Parathyroid adenoma (tissue), 2 donors: ENCODE measurements at regions not wholly inside any gene's neighbourhood (a gene's known extent, or its start where the extent isn't known, plus 50 kb on each side); places are given as distances from the start of the nearest gene placed in this dataset.

Experiments used
- H2AFZ ChIP-seq: fragments of 300-600 bp; sonication (generic); one replicate; pipeline ENCODE4 v1.7.0; 2017; ENCODE audit warnings: antibody characterized with exemption, mild to moderate bottlenecking
- H3K27ac ChIP-seq: fragments of 300-600 bp; sonication (generic); one replicate; pipeline ENCODE4 v1.7.0; 2017
- H3K27me3 ChIP-seq: fragments of 300-600 bp; sonication (generic); one replicate; pipeline ENCODE4 v1.7.0; 2017; ENCODE audit warnings: low read length; ENCODE audit not compliant: control insufficient read depth, insufficient read depth
- H3K36me3 ChIP-seq: fragments of 300-600 bp; sonication (generic); one replicate; pipeline ENCODE4 v1.7.0; 2017; ENCODE audit warnings: low read length; ENCODE audit not compliant: control insufficient read depth, insufficient read depth
- H3K4me1 ChIP-seq: fragments of 300-600 bp; sonication (generic); one replicate; pipeline ENCODE4 v1.7.0; 2017; ENCODE audit warnings: control low read depth
- H3K4me2 ChIP-seq: fragments of 300-600 bp; sonication (generic); one replicate; pipeline ENCODE4 v1.7.0; 2017; ENCODE audit warnings: low read length
- H3K4me3 ChIP-seq: fragments of 300-600 bp; sonication (generic); one replicate; pipeline ENCODE4 v1.7.0; 2017; ENCODE audit warnings: low read depth, low read length
- H3K79me2 ChIP-seq: fragments of 300-600 bp; sonication (generic); one replicate; pipeline ENCODE4 v1.7.0; 2017; ENCODE audit warnings: control low read depth
- H3K9ac ChIP-seq: fragments of 300-600 bp; sonication (generic); one replicate; pipeline ENCODE4 v1.7.0; 2017; ENCODE audit warnings: mild to moderate bottlenecking
- H3K9me3 ChIP-seq: fragments of 300-600 bp; sonication (generic); one replicate; pipeline ENCODE4 v1.7.0; 2017; ENCODE audit warnings: low read length; ENCODE audit not compliant: control insufficient read depth
- TF ChIP-seq, protein P1 (sequence below): fragments of 300-600 bp; sonication (generic); IDR thresholded peaks from one replicate; pipeline ENCODE4 v1.7.0; 2017; ENCODE audit warnings: antibody characterized with exemption, mild to moderate bottlenecking
- donor health status: primary hyperparathyroidism.

DNA sequence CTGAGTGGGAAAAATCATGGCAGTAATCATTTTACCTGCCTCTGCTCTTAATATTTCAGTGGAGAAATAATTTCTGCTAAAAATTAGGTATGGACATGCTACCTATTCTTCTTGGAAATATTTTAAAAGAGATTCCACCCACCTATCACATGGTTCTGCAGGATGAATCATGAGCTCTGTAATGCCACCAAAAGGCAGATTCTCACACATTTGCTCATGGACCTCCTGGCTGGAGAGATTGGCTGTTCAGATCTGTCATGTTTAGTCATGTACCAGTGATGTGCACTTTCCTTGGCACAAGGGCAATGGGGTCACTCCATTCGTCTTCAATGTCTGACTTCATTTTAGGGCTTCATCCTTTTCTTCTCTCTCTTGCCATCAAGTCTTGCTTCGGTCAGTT is 101.8 kb upstream of the MBNL2 start:
- TF ChIP-seq, protein P1, sequence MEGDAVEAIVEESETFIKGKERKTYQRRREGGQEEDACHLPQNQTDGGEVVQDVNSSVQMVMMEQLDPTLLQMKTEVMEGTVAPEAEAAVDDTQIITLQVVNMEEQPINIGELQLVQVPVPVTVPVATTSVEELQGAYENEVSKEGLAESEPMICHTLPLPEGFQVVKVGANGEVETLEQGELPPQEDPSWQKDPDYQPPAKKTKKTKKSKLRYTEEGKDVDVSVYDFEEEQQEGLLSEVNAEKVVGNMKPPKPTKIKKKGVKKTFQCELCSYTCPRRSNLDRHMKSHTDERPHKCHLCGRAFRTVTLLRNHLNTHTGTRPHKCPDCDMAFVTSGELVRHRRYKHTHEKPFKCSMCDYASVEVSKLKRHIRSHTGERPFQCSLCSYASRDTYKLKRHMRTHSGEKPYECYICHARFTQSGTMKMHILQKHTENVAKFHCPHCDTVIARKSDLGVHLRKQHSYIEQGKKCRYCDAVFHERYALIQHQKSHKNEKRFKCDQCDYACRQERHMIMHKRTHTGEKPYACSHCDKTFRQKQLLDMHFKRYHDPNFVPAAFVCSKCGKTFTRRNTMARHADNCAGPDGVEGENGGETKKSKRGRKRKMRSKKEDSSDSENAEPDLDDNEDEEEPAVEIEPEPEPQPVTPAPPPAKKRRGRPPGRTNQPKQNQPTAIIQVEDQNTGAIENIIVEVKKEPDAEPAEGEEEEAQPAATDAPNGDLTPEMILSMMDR, result no peak
- H3K27ac ChIP-seq, result no peak overlapping the region
- H3K9ac ChIP-seq, result no peak overlapping the region
- H3K79me2 ChIP-seq, result no peaks in the 10 kb centered on the region
- H3K4me1 ChIP-seq, result no peaks in the 10 kb centered on the region
- H3K9me3 ChIP-seq, result no peaks in the 10 kb centered on the region
- no peak overlapping the region for H3K4me3 ChIP-seq
- no peaks in the 10 kb centered on the region for H3K27me3 ChIP-seq
- no peak overlapping the region for H2AFZ ChIP-seq
- no peaks in the 10 kb centered on the region for H3K36me3 ChIP-seq
- H3K4me2 ChIP-seq, result no peak overlapping the region

DNA sequence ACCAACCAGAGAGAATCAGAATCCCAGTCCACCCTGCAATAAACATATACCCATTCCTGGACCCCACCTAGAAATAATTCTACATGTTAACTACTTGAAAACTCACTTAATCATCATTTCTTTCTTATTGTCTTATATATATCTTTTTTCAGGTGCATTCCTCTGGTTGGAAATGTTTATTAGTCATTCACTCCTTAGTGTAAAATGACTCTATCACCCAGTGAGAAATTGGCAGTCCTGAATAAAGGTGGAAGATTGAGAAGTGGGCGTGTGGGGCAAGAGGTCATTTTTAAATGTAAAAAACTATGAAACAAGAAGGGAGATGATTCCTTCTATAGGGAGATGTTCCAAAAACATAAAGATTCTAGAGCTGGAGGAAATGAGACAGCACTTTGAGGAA is 101.2 kb upstream of the MBNL2 start:
- H3K4me1 ChIP-seq, result no peaks in the 10 kb centered on the region
- no peaks in the 10 kb centered on the region for H3K36me3 ChIP-seq
- TF ChIP-seq, protein P1, result no peak

DNA sequence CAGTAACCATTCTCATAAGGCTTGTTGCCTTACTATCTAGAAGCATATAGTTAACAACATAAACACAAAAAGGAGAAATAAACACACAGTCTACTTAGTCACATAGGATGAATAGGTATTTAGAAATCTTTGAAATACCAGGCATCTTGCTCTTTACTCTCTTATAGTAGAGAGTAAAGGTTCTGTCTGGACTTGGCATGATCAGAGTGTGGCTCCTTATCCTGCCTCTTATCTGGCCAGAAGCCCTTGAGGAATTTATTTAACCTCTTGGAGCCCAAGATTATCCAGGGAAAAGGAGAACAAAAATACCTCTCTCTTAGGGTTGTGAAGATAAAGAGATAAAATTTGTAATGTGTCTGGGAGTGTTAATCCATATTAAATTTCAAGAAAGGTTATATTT is 100.2 kb upstream of the MBNL2 start:
- Histone ChIP-seq H3K4me2 (no peak overlapping the region), H3K79me2 (no peaks in the 10 kb centered on the region), H3K36me3 (no peaks in the 10 kb centered on the region), H3K9ac (no peak overlapping the region), H3K27ac (no peak overlapping the region), H2AFZ (no peak overlapping the region), H3K9me3 (no peaks in the 10 kb centered on the region), H3K27me3 (no peaks in the 10 kb centered on the region), H3K4me3 (no peak overlapping the region), H3K4me1 (no peaks in the 10 kb centered on the region)
- TF ChIP-seq, protein P1, result no peak

More for the DNA sequence above, 101.2 kb upstream of the MBNL2 start:
- Histone ChIP-seq H2AFZ (no peak overlapping the region), H3K4me3 (no peak overlapping the region), H3K27me3 (no peaks in the 10 kb centered on the region), H3K4me2 (no peak overlapping the region), H3K9ac (no peak overlapping the region), H3K27ac (no peak overlapping the region), H3K9me3 (no peaks in the 10 kb centered on the region), H3K79me2 (no peaks in the 10 kb centered on the region)

DNA sequence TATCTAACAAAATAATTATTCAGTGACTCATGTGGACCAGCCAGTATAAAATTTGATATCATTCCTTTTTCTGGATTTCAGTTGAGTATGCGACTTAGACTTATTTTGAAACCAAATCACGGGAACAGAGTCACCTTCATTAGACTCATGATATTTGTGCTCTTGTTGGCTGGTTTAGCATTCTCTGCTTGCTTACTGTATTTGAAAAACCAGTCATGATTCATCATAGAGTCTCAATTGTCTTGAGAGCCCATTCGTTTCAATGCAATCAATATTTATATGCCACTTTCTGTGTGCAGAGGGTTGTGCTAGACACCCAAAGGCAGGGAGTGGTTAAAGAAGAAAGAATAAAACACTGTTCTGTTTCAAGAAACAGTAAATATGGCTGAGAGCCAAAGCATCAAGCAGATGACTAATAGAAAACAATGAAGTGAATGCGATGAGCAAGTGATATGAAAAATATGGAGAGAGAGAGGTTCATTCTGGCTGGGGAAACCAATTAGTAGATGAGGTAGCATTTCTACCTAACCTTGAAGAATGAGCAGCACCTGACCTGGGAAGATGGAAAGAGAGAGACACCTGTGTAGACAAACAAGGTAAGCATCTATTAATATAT is 99.6 kb upstream of the MBNL2 start:
- H3K9ac ChIP-seq, result no peak overlapping the region
- no peak overlapping the region for H3K27ac ChIP-seq
- TF ChIP-seq, protein P1, result no peak
- H3K9me3 ChIP-seq, result no peaks in the 10 kb centered on the region
- no peak overlapping the region for H2AFZ ChIP-seq
- H3K4me1 ChIP-seq, result no peaks in the 10 kb centered on the region
- no peaks in the 10 kb centered on the region for H3K36me3 ChIP-seq
- H3K4me2 ChIP-seq, result no peak overlapping the region
- H3K4me3 ChIP-seq, result no peak overlapping the region
- no peaks in the 10 kb centered on the region for H3K27me3 ChIP-seq
- no peaks in the 10 kb centered on the region for H3K79me2 ChIP-seq

DNA sequence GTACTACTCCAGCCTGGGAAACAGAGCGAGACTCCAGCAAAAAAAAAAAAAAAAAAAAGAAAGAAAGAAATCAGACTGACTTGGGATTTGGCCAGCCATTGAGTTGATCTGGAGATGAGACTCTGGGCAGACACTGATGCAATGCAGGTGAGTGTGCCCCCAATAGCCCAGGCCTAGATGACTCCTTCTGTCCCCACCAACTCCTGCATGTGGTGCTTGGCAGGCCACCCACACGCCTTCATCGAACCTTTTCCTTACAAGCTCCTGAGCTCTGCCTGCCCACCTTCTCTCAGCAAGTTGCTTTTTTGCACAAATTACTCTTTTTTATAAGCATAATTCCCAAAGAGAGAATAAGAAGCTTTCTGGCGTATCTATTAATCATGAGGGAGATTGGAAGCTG is 97.9 kb upstream of the MBNL2 start:
- Histone ChIP-seq H3K9me3 (no peaks in the 10 kb centered on the region), H3K9ac (no peak overlapping the region), H3K27ac (no peak overlapping the region)

More for the DNA sequence above, 97.9 kb upstream of the MBNL2 start:
- H3K36me3 ChIP-seq, result no peaks in the 10 kb centered on the region
- H3K4me1 ChIP-seq, result no peaks in the 10 kb centered on the region
- no peak overlapping the region for H3K4me2 ChIP-seq
- no peaks in the 10 kb centered on the region for H3K79me2 ChIP-seq
- TF ChIP-seq, protein P1, result no peak
- no peak overlapping the region for H2AFZ ChIP-seq
- no peak overlapping the region for H3K4me3 ChIP-seq
- H3K27me3 ChIP-seq, result no peaks in the 10 kb centered on the region
